Osteocyte (in vitro differentiated cells): ENCODE measurements at regions not wholly inside any gene's neighbourhood (a gene's known extent, or its start where the extent isn't known, plus 50 kb on each side); places are given as distances from the start of the nearest gene placed in this dataset.

Source experiments
- DNase-seq: peaks from one replicate; pipeline ENCODE4 v3.0.0; 2021; ENCODE audit warnings: mixed read lengths; ENCODE audit not compliant: unreplicated experiment; ENCODE audit errors: extremely low spot score
- H3K27ac Mint-ChIP-seq: one replicate; pipeline ENCODE4 v1.8.0; 2021; ENCODE audit warnings: mild to moderate bottlenecking, mixed read lengths; ENCODE audit not compliant: unreplicated experiment
- H3K27me3 Mint-ChIP-seq: one replicate; pipeline ENCODE4 v1.8.0; 2021; ENCODE audit warnings: mixed read lengths; ENCODE audit not compliant: unreplicated experiment
- H3K36me3 Mint-ChIP-seq: one replicate; pipeline ENCODE4 v1.8.0; 2021; ENCODE audit warnings: mixed read lengths; ENCODE audit not compliant: unreplicated experiment
- H3K4me1 Mint-ChIP-seq: one replicate; pipeline ENCODE4 v1.8.0; 2021; ENCODE audit warnings: mixed read lengths; ENCODE audit not compliant: unreplicated experiment
- H3K4me3 Mint-ChIP-seq: one replicate; pipeline ENCODE4 v1.8.0; 2021; ENCODE audit warnings: mild to moderate bottlenecking, moderate library complexity, mixed read lengths; ENCODE audit not compliant: unreplicated experiment
- H3K9me3 Mint-ChIP-seq: one replicate; pipeline ENCODE4 v1.8.0; 2021; ENCODE audit warnings: mixed read lengths; ENCODE audit not compliant: unreplicated experiment
- TF ChIP-seq, protein P1 (sequence below): fragments of 200-600 bp; sonication (generic); IDR thresholded peaks from 2 replicates; pipeline ENCODE4 v1.5.0; 2021; ENCODE audit warnings: antibody characterized with exemption, mild to moderate bottlenecking, moderate library complexity

DNA sequence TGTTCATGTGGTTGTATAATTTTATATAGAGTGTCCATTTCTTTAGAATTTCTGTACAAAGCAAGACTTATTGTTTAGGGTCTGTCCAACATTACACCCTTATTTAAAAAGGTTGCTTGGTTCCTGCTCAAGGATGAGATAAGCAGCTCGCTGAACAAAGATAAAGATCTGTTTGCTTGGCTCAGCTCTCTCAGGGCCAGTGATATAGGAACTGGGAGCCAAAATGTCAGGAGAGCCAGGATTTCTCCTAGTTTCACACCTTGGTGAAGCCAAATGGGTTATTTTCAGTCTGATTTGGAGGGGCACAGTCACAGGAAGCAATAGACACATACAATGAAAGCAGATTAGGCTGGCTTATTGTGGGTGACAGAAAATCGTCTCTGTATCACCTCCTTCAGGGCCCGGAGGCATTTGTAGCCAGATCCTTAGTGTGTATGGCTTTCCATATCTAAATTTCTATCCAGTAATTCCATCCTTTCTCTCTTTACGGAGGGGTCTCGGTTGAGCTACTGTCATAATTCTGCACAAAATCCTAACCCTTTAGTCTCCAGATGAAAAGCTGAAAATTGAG, 396.4 kb downstream of the TMEM232 start:
- H3K36me3 Mint-ChIP-seq = no peaks in the 10 kb centered on the region
- no peak overlapping the region for H3K27ac Mint-ChIP-seq
- TF ChIP-seq, protein P1, sequence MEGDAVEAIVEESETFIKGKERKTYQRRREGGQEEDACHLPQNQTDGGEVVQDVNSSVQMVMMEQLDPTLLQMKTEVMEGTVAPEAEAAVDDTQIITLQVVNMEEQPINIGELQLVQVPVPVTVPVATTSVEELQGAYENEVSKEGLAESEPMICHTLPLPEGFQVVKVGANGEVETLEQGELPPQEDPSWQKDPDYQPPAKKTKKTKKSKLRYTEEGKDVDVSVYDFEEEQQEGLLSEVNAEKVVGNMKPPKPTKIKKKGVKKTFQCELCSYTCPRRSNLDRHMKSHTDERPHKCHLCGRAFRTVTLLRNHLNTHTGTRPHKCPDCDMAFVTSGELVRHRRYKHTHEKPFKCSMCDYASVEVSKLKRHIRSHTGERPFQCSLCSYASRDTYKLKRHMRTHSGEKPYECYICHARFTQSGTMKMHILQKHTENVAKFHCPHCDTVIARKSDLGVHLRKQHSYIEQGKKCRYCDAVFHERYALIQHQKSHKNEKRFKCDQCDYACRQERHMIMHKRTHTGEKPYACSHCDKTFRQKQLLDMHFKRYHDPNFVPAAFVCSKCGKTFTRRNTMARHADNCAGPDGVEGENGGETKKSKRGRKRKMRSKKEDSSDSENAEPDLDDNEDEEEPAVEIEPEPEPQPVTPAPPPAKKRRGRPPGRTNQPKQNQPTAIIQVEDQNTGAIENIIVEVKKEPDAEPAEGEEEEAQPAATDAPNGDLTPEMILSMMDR = no peak
- H3K27me3 Mint-ChIP-seq = no peaks in the 10 kb centered on the region
- H3K4me1 Mint-ChIP-seq = peaks cover 9% of the 10 kb centered on the region
- DNase-seq = no peak
- peaks cover 6% of the 10 kb centered on the region for H3K9me3 Mint-ChIP-seq
- no peak overlapping the region for H3K4me3 Mint-ChIP-seq

DNA sequence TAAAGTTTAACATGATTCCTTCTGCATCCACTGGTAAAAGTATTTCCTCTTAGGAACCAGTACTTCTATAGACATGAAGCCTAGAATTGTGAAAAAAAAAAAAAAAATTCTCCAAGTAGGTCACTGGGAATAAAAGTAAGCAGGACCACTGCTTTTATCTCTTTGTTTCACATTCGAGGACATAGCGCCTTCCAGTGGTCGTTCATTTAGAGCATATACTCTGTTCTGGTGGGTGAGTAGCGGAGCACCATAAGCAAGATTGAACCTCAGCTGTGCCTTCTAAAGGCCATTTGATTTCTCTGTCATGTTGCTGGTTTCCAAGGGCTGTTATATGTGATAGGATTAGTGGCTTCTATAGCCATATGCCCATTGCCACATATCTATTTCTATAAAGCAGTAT, 393.1 kb downstream of the TMEM232 start:
- H3K27me3 Mint-ChIP-seq = no peaks in the 10 kb centered on the region
- TF ChIP-seq, protein P1 = peak; percentile 19
- no peaks in the 10 kb centered on the region for H3K36me3 Mint-ChIP-seq
- no peak for DNase-seq
- H3K4me3 Mint-ChIP-seq = no peak overlapping the region
- H3K4me1 Mint-ChIP-seq = peaks cover 20% of the 10 kb centered on the region
- no peak overlapping the region for H3K27ac Mint-ChIP-seq
- H3K9me3 Mint-ChIP-seq = peaks cover 6% of the 10 kb centered on the region

DNA sequence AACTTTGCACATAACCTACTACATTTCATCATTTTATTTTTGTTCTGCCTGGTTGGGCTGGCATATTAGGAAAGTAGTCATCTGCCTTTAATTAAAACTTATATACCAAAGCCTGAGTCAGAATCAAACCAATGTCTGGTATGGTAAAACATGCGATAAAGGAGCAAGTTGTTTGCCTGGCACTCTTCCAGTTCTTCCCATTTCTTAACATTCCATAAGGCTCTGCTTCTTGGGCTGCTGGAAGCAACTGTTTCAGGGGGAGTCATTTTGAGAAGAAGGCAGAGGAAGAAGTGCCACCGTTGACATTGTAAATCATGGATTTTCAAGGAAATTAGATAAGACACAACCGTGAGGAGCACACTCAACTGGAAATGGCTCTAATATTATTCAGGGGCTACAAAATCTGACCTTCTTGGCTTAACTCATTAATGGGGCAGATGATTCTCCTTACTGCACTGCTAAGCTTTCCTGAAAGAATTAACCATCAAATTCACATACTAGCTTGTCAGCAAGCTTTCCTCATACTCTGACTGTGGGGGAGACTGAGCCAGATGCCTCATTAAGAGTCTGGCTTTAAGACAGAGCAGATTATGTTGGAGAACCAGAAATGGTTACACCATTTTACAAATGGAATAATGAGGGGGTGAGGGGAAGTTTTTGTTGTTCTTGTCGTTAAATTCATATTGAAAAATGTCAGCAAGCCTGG, 391.0 kb downstream of the TMEM232 start:
- Mint-ChIP-seq H3K9me3 (peaks cover 9% of the 10 kb centered on the region), H3K27ac (peak overlapping the region; percentile 72), H3K36me3 (peaks cover 2% of the 10 kb centered on the region), H3K4me1 (peaks cover 20% of the 10 kb centered on the region), H3K4me3 (no peak overlapping the region), H3K27me3 (no peaks in the 10 kb centered on the region)
- no peak for DNase-seq
- TF ChIP-seq, protein P1 = no peak

DNA sequence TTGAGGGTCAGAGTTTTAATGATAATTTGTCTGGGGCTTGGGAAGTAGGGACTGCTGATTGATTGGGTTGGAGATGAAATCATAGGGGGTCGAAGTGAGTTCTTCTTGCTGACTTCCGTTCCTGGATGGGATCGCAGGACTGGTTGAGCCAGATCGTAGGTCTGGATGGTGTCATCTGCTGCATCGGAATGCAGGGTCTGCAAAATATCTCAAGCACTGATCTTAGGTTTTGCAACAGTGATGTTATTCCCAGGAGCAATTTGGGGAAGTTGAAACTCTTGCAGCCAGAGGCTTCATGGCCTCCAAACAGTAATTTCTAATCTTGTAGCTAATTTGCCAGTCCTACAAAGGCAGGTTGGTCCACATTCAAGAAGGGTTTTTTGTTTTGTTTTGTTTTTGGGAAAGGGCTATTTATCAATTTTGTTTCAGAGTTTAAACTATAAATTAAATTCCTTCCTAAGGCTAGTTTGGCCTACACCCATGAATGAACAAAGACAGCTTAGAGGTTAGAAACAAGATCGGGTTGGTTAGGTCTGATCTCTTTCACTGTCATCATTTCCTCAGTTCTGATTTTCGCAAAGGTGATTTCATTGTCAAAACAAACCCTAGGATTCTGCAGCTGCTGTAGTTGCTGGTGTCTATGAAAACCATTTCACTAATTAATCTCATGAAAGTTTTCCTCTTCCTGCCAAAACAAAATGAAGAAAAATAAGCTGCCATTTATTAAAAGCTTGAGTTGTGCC, 388.0 kb downstream of the TMEM232 start:
- H3K27me3 Mint-ChIP-seq = no peaks in the 10 kb centered on the region
- H3K27ac Mint-ChIP-seq = no peak overlapping the region
- peaks cover 9% of the 10 kb centered on the region for H3K9me3 Mint-ChIP-seq
- peaks cover 32% of the 10 kb centered on the region for H3K4me1 Mint-ChIP-seq
- H3K4me3 Mint-ChIP-seq = no peak overlapping the region
- no peak for DNase-seq
- peaks cover 2% of the 10 kb centered on the region for H3K36me3 Mint-ChIP-seq
- TF ChIP-seq, protein P1 = no peak

DNA sequence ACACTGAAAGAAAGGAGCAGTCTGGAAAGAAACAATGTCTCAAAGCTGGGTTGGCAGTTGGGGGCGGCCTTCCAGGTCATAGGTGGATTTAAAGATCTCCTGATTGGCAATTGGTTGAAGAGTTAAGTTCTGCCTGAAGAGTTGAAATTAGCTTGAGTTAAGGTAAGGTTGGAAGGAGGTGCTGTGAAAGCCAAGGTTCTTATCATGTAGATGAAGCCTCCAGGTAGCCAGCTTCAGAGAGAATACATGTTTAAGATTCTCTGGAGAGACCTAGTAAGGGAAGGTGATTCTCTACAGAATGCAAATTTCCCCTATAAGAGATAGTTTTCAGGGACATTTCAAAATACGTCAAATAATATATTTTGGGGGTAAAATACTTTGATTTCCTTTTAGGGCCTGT, 387.1 kb downstream of the TMEM232 start:
- H3K27ac Mint-ChIP-seq = no peak overlapping the region
- TF ChIP-seq, protein P1 = no peak

More for the DNA sequence above, 387.1 kb downstream of the TMEM232 start:
- no peaks in the 10 kb centered on the region for H3K27me3 Mint-ChIP-seq
- H3K4me3 Mint-ChIP-seq = no peak overlapping the region
- H3K4me1 Mint-ChIP-seq = peaks cover 30% of the 10 kb centered on the region
- H3K9me3 Mint-ChIP-seq = peaks cover 9% of the 10 kb centered on the region
- DNase-seq = no peak
- peaks cover 2% of the 10 kb centered on the region for H3K36me3 Mint-ChIP-seq
